GM20000 (cell line): ENCODE measurements at regions not wholly inside any gene's neighbourhood (a gene's known extent, or its start where the extent isn't known, plus 50 kb on each side); places are given as distances from the start of the nearest gene placed in this dataset.

ENCODE experiments used
- DNase-seq: peaks from one replicate; pipeline ENCODE4 v3.0.0; 2012; ENCODE audit warnings: low spot score
- CTCF ChIP-seq: IDR thresholded peaks from 2 replicates; pipeline ENCODE4 v1.5.1; 2012; ENCODE audit warnings: mild to moderate bottlenecking, control low read depth; ENCODE audit errors: extremely low read depth, missing control alignments

- TF ChIP-seq CTCF, result no peak
- no peak for DNase-seq
Measured at GRCh38 chr4:62135565-62136156, 935.5 kb downstream of the ADGRL3 start.

- TF ChIP-seq CTCF, result no peak
- no peak for DNase-seq
Measured at GRCh38 chr4:62133977-62134376, 933.9 kb downstream of the ADGRL3 start.

GRCh38 chr4:62133101-62133897, 933.2 kb downstream of the ADGRL3 start:
- DNase-seq, result no peak
- TF ChIP-seq CTCF, result no peak

GRCh38 chr4:62131049-62131448, 930.9 kb downstream of the ADGRL3 start:
- TF ChIP-seq CTCF, result no peak

GRCh38 chr4:62130637-62131036, 930.5 kb downstream of the ADGRL3 start:
- no peak for TF ChIP-seq CTCF
- DNase-seq, result no peak

More at GRCh38 chr4:62131049-62131448, 930.9 kb downstream of the ADGRL3 start:
- no peak for DNase-seq

- no peak for DNase-seq
- TF ChIP-seq CTCF, result no peak
Measured at GRCh38 chr4:62130230-62130629, 930.1 kb downstream of the ADGRL3 start.
